Mesenchymal stem cell (in vitro differentiated cells and primary cell): ENCODE measurements at regions not wholly inside any gene's neighbourhood (a gene's known extent, or its start where the extent isn't known, plus 50 kb on each side); places are given as distances from the start of the nearest gene placed in this dataset.

Experiments
- DNase-seq: peaks from one replicate; pipeline ENCODE4 v3.0.0-alpha.2; 2013
- H2AFZ ChIP-seq: one replicate; pipeline ENCODE4 v1.6.1; 2013; ENCODE audit warnings: low read depth, mild to moderate bottlenecking, control low read depth, inconsistent platforms, low read length, moderate library complexity
- H2AK5ac ChIP-seq: 2 replicates; pipeline ENCODE4 v1.6.1; 2013; ENCODE audit warnings: low read length, moderate library complexity, mild to moderate bottlenecking, inconsistent platforms; ENCODE audit not compliant: severe bottlenecking
- H2BK120ac ChIP-seq: one replicate; pipeline ENCODE4 v1.6.1; 2013; ENCODE audit warnings: low read depth, mild to moderate bottlenecking, inconsistent platforms, low read length, moderate library complexity
- H2BK12ac ChIP-seq, 2 experiments: one replicate each; pipeline ENCODE4 v1.6.1; 2013; ENCODE audit warnings: inconsistent platforms in 2 of 2, low read length in 2 of 2, mild to moderate bottlenecking in 2 of 2, moderate library complexity in 2 of 2, control low read depth in 1 of 2
- H2BK15ac ChIP-seq: one replicate; pipeline ENCODE4 v1.6.1; 2013; ENCODE audit warnings: mild to moderate bottlenecking, low read depth, inconsistent platforms; ENCODE audit not compliant: poor library complexity, severe bottlenecking
- H2BK5ac ChIP-seq: 2 replicates; pipeline ENCODE4 v1.6.1; 2013; ENCODE audit warnings: low read depth, mild to moderate bottlenecking, low read length, control low read depth, inconsistent platforms; ENCODE audit not compliant: poor library complexity, severe bottlenecking
- H3K14ac ChIP-seq, 2 experiments: one replicate each; pipeline ENCODE4 v1.6.1; 2013; ENCODE audit warnings: inconsistent platforms in 2 of 2, low read length in 2 of 2, control low read depth in 1 of 2, mild to moderate bottlenecking in 1 of 2, moderate library complexity in 1 of 2
- H3K18ac ChIP-seq, 2 experiments: one replicate each; pipeline ENCODE4 v1.6.1; 2013; ENCODE audit warnings: inconsistent platforms in 2 of 2, low read length in 2 of 2, control low read depth in 1 of 2, low read depth in 1 of 2, mild to moderate bottlenecking in 1 of 2
- H3K23ac ChIP-seq, 2 experiments: one replicate each; pipeline ENCODE4 v1.6.1; 2013; ENCODE audit warnings: inconsistent platforms in 2 of 2, low read length in 2 of 2, mild to moderate bottlenecking in 2 of 2, moderate library complexity in 2 of 2, control low read depth in 1 of 2
- H3K27ac ChIP-seq: 2 replicates; pipeline ENCODE4 v1.5.1; 2013; ENCODE audit warnings: mild to moderate bottlenecking, moderate library complexity, low read length, control low read depth, inconsistent platforms; ENCODE audit not compliant: poor library complexity, severe bottlenecking
- H3K27me3 ChIP-seq, 2 experiments: 2 replicates each; pipeline versions ENCODE4 v1.6.1 to v1.7.0; 2013; ENCODE audit warnings: low read length in 2 of 2, mild to moderate bottlenecking in 2 of 2, moderate library complexity in 2 of 2, control low read depth in 1 of 2, inconsistent platforms in 1 of 2; ENCODE audit not compliant: control insufficient read depth in 1 of 2, insufficient read depth in 1 of 2
- H3K36me3 ChIP-seq, 2 experiments: 2 replicates each; pipeline versions ENCODE4 v1.6.1 to v1.7.0; 2013; ENCODE audit warnings: low read length in 2 of 2, control low read depth in 1 of 2, inconsistent platforms in 1 of 2, low read depth in 1 of 2, mild to moderate bottlenecking in 1 of 2; ENCODE audit not compliant: insufficient read depth in 2 of 2, control insufficient read depth in 1 of 2
- H3K4ac ChIP-seq, 2 experiments: one replicate each; pipeline ENCODE4 v1.6.1; 2013; ENCODE audit warnings: inconsistent platforms in 2 of 2, low read length in 2 of 2, mild to moderate bottlenecking in 2 of 2, moderate library complexity in 2 of 2, control low read depth in 1 of 2, low read depth in 1 of 2
- H3K4me1 ChIP-seq: 2 replicates; pipeline ENCODE4 v1.6.1; 2013; ENCODE audit warnings: low read depth, low read length, control low read depth; ENCODE audit not compliant: control insufficient read depth, insufficient read depth
- H3K4me2 ChIP-seq: 2 replicates; pipeline ENCODE4 v1.6.1; 2013; ENCODE audit warnings: low read length, mild to moderate bottlenecking, inconsistent platforms; ENCODE audit not compliant: poor library complexity, severe bottlenecking
- H3K4me3 ChIP-seq, 2 experiments: 2 replicates each; pipeline versions ENCODE4 v1.5.1 to v1.7.0; 2013; ENCODE audit warnings: low read length in 2 of 2, mild to moderate bottlenecking in 2 of 2, control low read depth in 1 of 2, low read depth in 1 of 2; ENCODE audit not compliant: insufficient read depth in 1 of 2
- H3K79me1 ChIP-seq: replicated peaks from 2 replicates; pipeline ENCODE4 v1.6.1; 2013; ENCODE audit warnings: mild to moderate bottlenecking, control low read depth, low read length, inconsistent platforms; ENCODE audit not compliant: poor library complexity, severe bottlenecking
- H3K9ac ChIP-seq: 2 replicates; pipeline ENCODE4 v1.7.0; 2013; ENCODE audit warnings: mild to moderate bottlenecking, low read length, moderate library complexity
- H3K9me3 ChIP-seq: 2 replicates; pipeline ENCODE4 v1.7.0; 2013; ENCODE audit warnings: mild to moderate bottlenecking, low read length; ENCODE audit not compliant: control insufficient read depth
- H4K8ac ChIP-seq: one replicate; pipeline ENCODE4 v1.6.1; 2013; ENCODE audit warnings: inconsistent platforms, mild to moderate bottlenecking, low read length, moderate library complexity
- H4K91ac ChIP-seq: one replicate; pipeline ENCODE4 v1.6.1; 2013; ENCODE audit warnings: mild to moderate bottlenecking, low read length, inconsistent platforms
- WGBS: methylation state at CpG from one replicate; pipeline ENCODE4 v1.1.7; 2013; ENCODE audit warnings: mixed read lengths; 5-methylcytosine and 5-hydroxymethylcytosine counted together

GRCh38 chr11:116162086-116162885, 610.5 kb downstream of the BUD13 start:
- Histone ChIP-seq H4K91ac (no peak overlapping the region), H3K4ac (no peak overlapping the region), H2AK5ac (no peak overlapping the region), H3K27me3 (peaks cover 8 to 28% of the 10 kb centered on the region in 2 experiments), H3K4me2 (no peak overlapping the region), H2BK15ac (no peak overlapping the region), H2BK120ac (no peak overlapping the region), H3K79me1 (no peaks in the 10 kb centered on the region), H3K4me1 (no peaks in the 10 kb centered on the region), H3K18ac (no peak overlapping the region), H3K14ac (no peak overlapping the region), H3K27ac (no peak overlapping the region), H3K23ac (no peak overlapping the region), H2AFZ (no peak overlapping the region), H3K9me3 (no peaks in the 10 kb centered on the region), H4K8ac (no peak overlapping the region), H2BK5ac (no peak overlapping the region), H3K9ac (no peak overlapping the region), H3K36me3 (no peaks in the 10 kb centered on the region), H3K4me3 (no peak overlapping the region), H2BK12ac (no peak overlapping the region)
- WGBS: 82% methylated on average over 15 of the region's 20 CpGs
- no peak for DNase-seq

- Histone ChIP-seq H3K9ac (no peak overlapping the region), H3K18ac (no peak overlapping the region), H2BK12ac (no peak overlapping the region), H4K8ac (no peak overlapping the region), H3K27ac (no peak overlapping the region), H4K91ac (no peak overlapping the region), H2BK15ac (no peak overlapping the region), H3K4me1 (no peaks in the 10 kb centered on the region), H2BK5ac (no peak overlapping the region), H3K4me3 (no peak overlapping the region), H3K23ac (no peak overlapping the region), H3K36me3 (no peaks in the 10 kb centered on the region), H3K4ac (no peak overlapping the region), H3K14ac (no peak overlapping the region), H3K79me1 (no peaks in the 10 kb centered on the region), H2AK5ac (no peak overlapping the region), H2AFZ (no peak overlapping the region), H3K9me3 (peaks cover 5% of the 10 kb centered on the region), H3K4me2 (no peak overlapping the region), H3K27me3 (peaks cover 0 to 20% of the 10 kb centered on the region in 2 experiments), H2BK120ac (no peak overlapping the region)
- 100% methylated on average over 1 of the region's 2 CpGs for WGBS
- DNase-seq: no peak
Measured at GRCh38 chr11:116148645-116149044, 624.1 kb downstream of the BUD13 start.

GRCh38 chr11:116148056-116148455, 624.7 kb downstream of the BUD13 start:
- Histone ChIP-seq H3K79me1 (no peaks in the 10 kb centered on the region), H3K9ac (no peak overlapping the region), H3K4me2 (no peak overlapping the region), H2BK15ac (no peak overlapping the region), H3K4me1 (no peaks in the 10 kb centered on the region), H2BK120ac (no peak overlapping the region), H3K27me3 (peaks cover 0 to 20% of the 10 kb centered on the region in 2 experiments), H2AK5ac (no peak overlapping the region), H3K18ac (no peak overlapping the region), H3K36me3 (no peaks in the 10 kb centered on the region), H2BK5ac (no peak overlapping the region), H2BK12ac (no peak overlapping the region), H4K8ac (no peak overlapping the region), H3K4ac (no peak overlapping the region), H3K27ac (no peak overlapping the region), H4K91ac (no peak overlapping the region), H3K9me3 (peaks cover 5% of the 10 kb centered on the region), H3K4me3 (no peak overlapping the region), H3K14ac (no peak overlapping the region), H3K23ac (no peak overlapping the region), H2AFZ (no peak overlapping the region)
- no peak for DNase-seq
- WGBS: 48% methylated on average over 6 of the region's 10 CpGs

- Histone ChIP-seq H3K27ac (no peak overlapping the region), H4K8ac (no peak overlapping the region), H3K18ac (no peak overlapping the region), H2BK5ac (no peak overlapping the region), H3K36me3 (no peaks in the 10 kb centered on the region), H3K79me1 (no peaks in the 10 kb centered on the region), H2BK12ac (no peak overlapping the region), H3K4me3 (no peak overlapping the region), H3K27me3 (peaks cover 0 to 20% of the 10 kb centered on the region in 2 experiments), H2AK5ac (no peak overlapping the region), H3K9ac (no peak overlapping the region), H2AFZ (no peak overlapping the region), H2BK120ac (no peak overlapping the region), H3K14ac (no peak overlapping the region), H3K9me3 (no peaks in the 10 kb centered on the region), H2BK15ac (no peak overlapping the region), H3K23ac (no peak overlapping the region), H3K4ac (no peak overlapping the region), H3K4me1 (no peaks in the 10 kb centered on the region), H3K4me2 (no peak overlapping the region), H4K91ac (no peak overlapping the region)
- 65% methylated on average over 11 of the region's 14 CpGs for WGBS
- no peak for DNase-seq
Measured at GRCh38 chr11:116145187-116145865, 627.5 kb downstream of the BUD13 start.
